ENCODE measurements at regions not wholly inside any gene's neighbourhood (a gene's known extent, or its start where the extent isn't known, plus 50 kb on each side); places are given as distances from the start of the nearest gene placed in this dataset.

DNA sequence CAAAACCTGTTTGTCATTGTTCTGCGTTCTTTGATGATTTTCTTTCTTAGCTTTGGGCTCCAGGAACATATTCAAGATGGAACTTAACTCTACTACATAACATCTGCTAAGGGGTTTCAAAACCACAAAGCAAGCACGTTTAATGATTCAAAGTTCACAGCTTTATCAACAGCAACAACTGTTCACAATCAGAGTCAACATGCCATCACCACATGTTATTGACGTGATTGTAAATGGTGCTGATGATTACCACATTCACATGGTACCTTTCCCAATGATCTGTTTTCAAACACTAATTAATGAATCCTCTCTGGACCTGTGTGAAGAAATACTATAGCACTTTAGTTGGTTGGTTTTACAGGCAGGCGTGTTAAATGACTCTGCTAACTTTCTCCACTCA, 180.6 kb upstream of the CEP162 start:
- TF ChIP-seq ZNF175 (tag by site-specific recombination; IDR thresholded peaks at IDR 0.05) (no peak), ZNF560 (tag by site-specific recombination; IDR thresholded peaks at IDR 0.05; ENCODE audit: borderline replicate concordance) (no peak), ZNF558 (tag by site-specific recombination; IDR thresholded peaks at IDR 0.05) (no peak), ZNF292 (tag by site-specific recombination; IDR thresholded peaks at IDR 0.05; ENCODE audit: borderline replicate concordance, low read depth) (no peak), ZNF626 (tag by site-specific recombination; IDR thresholded peaks at IDR 0.05) (no peak), ZNF707 (tag by site-specific recombination; IDR thresholded peaks at IDR 0.05) (no peak), ZNF366 (tag by site-specific recombination; conservative IDR thresholded peaks at IDR 0.05) (no peak), ZNF169 (tag by site-specific recombination; IDR thresholded peaks at IDR 0.05) (no peak), ZNF600 (tag by site-specific recombination; IDR thresholded peaks at IDR 0.05) (no peak), ZNF140 (tag by site-specific recombination; IDR thresholded peaks at IDR 0.05) (no peak), CTCF (tag by site-specific recombination; IDR thresholded peaks at IDR 0.05) (no peak), KLF10 (tag by site-specific recombination; IDR thresholded peaks at IDR 0.05) (no peak)
- TF ChIP-seq, protein P1, sequence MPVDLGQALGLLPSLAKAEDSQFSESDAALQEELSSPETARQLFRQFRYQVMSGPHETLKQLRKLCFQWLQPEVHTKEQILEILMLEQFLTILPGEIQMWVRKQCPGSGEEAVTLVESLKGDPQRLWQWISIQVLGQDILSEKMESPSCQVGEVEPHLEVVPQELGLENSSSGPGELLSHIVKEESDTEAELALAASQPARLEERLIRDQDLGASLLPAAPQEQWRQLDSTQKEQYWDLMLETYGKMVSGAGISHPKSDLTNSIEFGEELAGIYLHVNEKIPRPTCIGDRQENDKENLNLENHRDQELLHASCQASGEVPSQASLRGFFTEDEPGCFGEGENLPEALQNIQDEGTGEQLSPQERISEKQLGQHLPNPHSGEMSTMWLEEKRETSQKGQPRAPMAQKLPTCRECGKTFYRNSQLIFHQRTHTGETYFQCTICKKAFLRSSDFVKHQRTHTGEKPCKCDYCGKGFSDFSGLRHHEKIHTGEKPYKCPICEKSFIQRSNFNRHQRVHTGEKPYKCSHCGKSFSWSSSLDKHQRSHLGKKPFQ (tag by site-specific recombination; IDR thresholded peaks at IDR 0.05), result no peak

Data from HEK293 (cell line).